C4-2B (cell line): ENCODE measurements at regions not wholly inside any gene's neighbourhood (a gene's known extent, or its start where the extent isn't known, plus 50 kb on each side); places are given as distances from the start of the nearest gene placed in this dataset.

Experiments used
- H3K27ac ChIP-seq: fragments of 450-650 bp; 2 replicates; pipeline ENCODE4 v1.5.1; 2017
- CTCF ChIP-seq: fragments of 450-650 bp; conservative IDR thresholded peaks from 2 replicates; pipeline ENCODE4 v1.5.1; 2017; ENCODE audit warnings: mild to moderate bottlenecking
- ZFX ChIP-seq: fragments of 450-650 bp; IDR thresholded peaks from 2 replicates; pipeline ENCODE4 v1.6.1; 2017

- H3K27ac ChIP-seq: no peak overlapping the region
Measured at GRCh38 chr14:71339650-71340415, 432.6 kb downstream of the PCNX1 start.

GRCh38 chr14:71341156-71341555 lies 433.9 kb downstream of the PCNX1 start:
- TF ChIP-seq ZFX (no peak), CTCF (no peak)
- H3K27ac ChIP-seq: no peak overlapping the region

More at GRCh38 chr14:71339650-71340415, 432.6 kb downstream of the PCNX1 start:
- no peak for TF ChIP-seq ZFX
- TF ChIP-seq CTCF: no peak

- TF ChIP-seq CTCF: no peak
- TF ChIP-seq ZFX: no peak
- H3K27ac ChIP-seq: no peak overlapping the region
Measured at GRCh38 chr14:71343724-71344123, 436.5 kb downstream of the PCNX1 start.

DNA sequence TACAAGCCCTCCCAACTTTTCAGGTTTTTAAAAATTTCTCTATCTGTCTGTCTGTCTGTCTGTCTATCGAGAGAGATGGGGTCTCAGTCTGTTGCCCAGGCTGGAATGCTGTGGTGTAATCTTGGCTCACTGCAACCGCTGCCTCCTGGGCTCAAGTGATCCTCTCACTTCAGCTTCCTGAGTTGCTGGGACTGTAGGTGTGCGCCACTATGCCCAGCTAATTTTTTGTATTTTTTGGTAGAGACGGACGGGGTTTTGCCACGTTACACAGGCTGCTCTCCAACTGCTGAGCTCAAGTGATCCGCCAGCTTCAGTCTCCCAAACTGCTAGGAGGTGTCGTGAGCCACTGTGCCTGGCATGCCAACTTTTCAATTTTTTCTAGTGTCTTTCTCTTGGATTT lies 437.2 kb downstream of the PCNX1 start:
- no peak for TF ChIP-seq ZFX
- no peak for TF ChIP-seq CTCF
- H3K27ac ChIP-seq: no peak overlapping the region

- no peak overlapping the region for H3K27ac ChIP-seq
- TF ChIP-seq CTCF: no peak
- TF ChIP-seq ZFX: no peak
Measured at GRCh38 chr14:71346685-71347084, 439.4 kb downstream of the PCNX1 start.

GRCh38 chr14:71348394-71348793 lies 441.1 kb downstream of the PCNX1 start:
- no peak overlapping the region for H3K27ac ChIP-seq
- no peak for TF ChIP-seq CTCF
- TF ChIP-seq ZFX: no peak

DNA sequence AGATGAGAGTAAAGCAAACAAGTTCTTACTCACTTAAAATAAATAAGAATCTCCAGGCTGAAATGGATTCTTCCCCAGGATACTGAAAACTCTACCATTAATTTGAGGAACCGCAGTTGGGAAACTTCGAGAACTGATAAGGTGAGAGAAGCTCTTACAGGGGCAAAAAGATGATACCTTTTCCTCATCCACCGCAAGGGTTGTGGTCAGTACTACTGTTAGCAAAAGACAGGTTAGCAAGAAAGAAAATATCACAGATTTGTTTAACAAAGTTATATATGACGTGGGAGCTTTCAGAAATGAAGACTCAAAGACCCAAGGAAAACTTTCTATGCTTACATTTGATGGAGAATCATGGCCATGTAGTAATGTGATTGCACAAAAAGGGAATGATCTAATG lies 441.6 kb downstream of the PCNX1 start:
- H3K27ac ChIP-seq: no peak overlapping the region
- no peak for TF ChIP-seq ZFX
- no peak for TF ChIP-seq CTCF
